Fibroblast of skin of left quadriceps (primary cell): ENCODE measurements at regions not wholly inside any gene's neighbourhood (a gene's known extent, or its start where the extent isn't known, plus 50 kb on each side); places are given as distances from the start of the nearest gene placed in this dataset.
"Not testable (repeated sequence)": the region's sequence is repeated elsewhere in the genome, so short reads cannot be mapped to it uniquely, and the experiment has no call there.

Experiments
- DNase-seq, 2 experiments: peaks; one replicate each; pipeline ENCODE4 v3.0.0-alpha.2; 2013; ENCODE audit warnings: low read depth in 2 of 2

- DNase-seq: no peak
Observed at GRCh38 chr4:23959396-23960148, 69.7 kb upstream of the PPARGC1A start.

- DNase-seq: no peak
Observed at GRCh38 chr4:23958749-23959148, 68.9 kb upstream of the PPARGC1A start.

DNA sequence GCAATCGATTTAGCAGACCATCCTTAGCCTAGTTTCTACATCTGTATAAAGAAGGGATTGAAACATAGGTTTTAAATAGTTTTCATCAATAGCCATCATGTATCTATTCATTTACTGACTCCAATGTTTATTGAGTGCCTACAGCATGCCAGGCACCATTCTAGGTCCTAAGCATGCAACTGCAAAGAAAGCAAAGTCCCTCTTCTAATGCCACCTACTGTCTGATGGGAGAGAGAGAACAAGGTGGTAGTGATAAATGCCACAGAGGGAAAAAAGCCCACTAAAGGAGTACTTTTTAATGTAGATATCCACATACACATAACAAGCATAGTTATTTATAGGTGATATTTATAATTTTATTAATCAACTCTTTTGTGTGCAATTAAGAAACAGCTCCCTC, 67.6 kb upstream of the PPARGC1A start:
- DNase-seq: no peak

- no peak for DNase-seq
Observed at GRCh38 chr4:23956601-23957364, 66.9 kb upstream of the PPARGC1A start.

DNA sequence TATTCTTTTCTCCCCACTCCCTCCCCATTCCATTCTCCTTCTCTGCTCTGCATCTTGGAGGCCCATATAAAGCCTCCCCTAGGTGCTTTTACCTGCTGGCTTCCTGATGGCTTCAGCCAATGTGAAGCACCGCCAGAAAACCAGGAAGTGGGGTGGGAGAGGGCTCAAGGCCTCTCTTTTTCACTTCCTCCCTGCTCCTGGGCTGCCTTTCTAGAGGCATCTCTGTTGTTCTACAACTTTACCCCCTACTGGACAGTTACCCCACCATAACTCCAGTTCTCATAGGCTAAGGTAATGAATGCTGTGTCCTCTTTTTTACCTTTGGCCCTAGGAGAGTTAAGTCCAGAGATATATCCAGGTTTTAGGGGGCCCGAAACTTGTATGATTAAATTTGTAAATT, 62.4 kb upstream of the PPARGC1A start:
- no peak for DNase-seq

DNA sequence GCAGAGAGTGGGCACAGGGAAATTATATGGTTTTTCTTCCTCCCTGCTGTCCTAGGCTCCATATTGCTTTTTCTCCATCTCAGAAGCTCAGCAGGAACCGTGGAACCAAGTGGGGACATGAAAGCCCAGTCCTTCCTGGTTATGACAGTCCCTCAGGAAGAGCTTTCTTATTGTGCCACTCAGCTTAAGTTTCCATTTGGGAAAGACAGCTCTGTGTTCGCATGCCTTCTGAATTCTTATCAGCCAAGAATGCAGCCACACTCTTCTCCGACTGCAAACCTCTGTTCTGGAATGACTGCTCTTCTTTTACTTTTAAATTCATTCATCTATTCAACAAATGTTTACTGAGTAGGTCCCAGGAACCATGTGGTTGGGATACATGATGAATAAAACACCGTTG, 58.0 kb upstream of the PPARGC1A start:
- no peak for DNase-seq

- DNase-seq: no peak
Observed at GRCh38 chr4:23946299-23946698, 56.5 kb upstream of the PPARGC1A start.

- DNase-seq: peak; percentile 17 to 25
Observed at GRCh38 chr4:23945451-23946017, 55.7 kb upstream of the PPARGC1A start.

DNA sequence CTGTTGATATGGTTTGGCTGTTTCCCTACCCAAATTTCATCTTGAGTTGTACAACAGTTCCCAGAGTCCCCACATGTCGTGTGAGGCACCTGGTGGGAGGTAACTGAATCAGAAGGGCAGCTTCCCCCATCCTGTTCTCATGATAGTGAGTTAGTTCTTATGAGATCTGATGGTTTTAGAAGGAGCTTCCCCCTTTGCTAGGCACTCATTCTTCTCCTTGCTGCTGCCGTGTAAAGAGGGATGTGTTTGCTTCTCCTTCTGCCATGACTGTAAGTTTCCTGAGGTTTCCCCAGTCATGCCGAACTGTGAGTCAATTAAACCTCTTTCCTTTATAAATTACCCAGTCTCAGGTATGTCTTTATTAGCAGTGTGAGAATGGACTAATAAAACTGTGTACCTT, 54.7 kb upstream of the PPARGC1A start:
- DNase-seq: not testable (repeated sequence)

DNA sequence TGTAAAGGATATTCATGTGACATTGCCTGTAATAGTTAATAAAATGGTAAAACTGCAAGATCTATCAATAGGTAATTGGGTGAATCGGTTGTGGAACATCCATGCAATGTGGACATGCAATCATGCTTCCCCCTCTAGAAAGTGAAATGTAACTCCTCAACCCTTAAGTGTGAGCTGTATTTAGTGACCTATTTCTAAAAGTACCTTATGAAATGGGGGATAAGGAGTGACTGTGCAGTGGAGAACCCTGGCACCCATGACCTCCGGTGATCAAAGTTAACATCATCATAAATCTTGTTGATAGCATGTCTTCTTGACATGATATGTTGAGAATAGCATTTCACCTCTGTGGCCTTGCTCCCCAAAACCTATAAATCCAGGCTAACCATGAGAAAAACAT, 53.6 kb upstream of the PPARGC1A start:
- no peak for DNase-seq

- DNase-seq: no peak
Observed at GRCh38 chr4:23942471-23942870, 52.6 kb upstream of the PPARGC1A start.
